ENCODE measurements at regions not wholly inside any gene's neighbourhood (a gene's known extent, or its start where the extent isn't known, plus 50 kb on each side); places are given as distances from the start of the nearest gene placed in this dataset.
A peak's percentile ranks its signal among the peaks of the same experiment; 100 is the strongest.

DNA sequence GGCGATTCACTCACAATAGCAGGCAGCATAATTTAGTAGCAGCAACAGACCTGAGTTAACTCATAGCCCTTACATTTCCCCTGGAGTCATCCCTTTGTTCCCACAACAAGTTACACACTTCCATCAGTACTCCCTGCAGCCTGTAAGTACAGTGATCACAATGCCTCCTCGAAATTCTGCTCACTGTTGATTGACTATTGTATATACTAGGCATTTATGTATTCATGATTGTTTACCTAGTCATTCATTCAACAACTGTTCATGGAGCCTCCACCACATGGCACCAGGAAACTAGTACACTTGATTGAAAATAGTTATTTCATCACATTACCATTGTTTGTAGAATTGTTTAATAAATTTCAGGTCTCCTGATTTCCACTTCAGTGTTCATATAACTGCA lies 71.4 kb upstream of the P3H2 start:
- H3K36me3 ChIP-seq (ENCODE audit: control insufficient read depth, insufficient read depth, low read length): no peaks in the 10 kb centered on the region
- H3K4me3 ChIP-seq (ENCODE audit: low read length): no peak overlapping the region
- no peak for DNase-seq
- H3K27me3 ChIP-seq (ENCODE audit: control insufficient read depth, insufficient read depth, low read length, poor library complexity, severe bottlenecking): no peaks in the 10 kb centered on the region
- H3K4me1 ChIP-seq (ENCODE audit: control insufficient read depth, insufficient read depth, low read length): no peaks in the 10 kb centered on the region
- H3K4me1 Mint-ChIP-seq: peaks cover 16% of the 10 kb centered on the region
- no peaks in the 10 kb centered on the region for H3K27me3 Mint-ChIP-seq (ENCODE audit: insufficient read depth)
- H3K4me3 Mint-ChIP-seq: no peak overlapping the region
- WGBS, 2 experiments (ENCODE audit: insufficient coverage in 1 of 2, insufficient read length in 1 of 2): 95 to 100% methylated on average over 1 to 2 of the region's 2 CpGs
- no peaks in the 10 kb centered on the region for H3K9me3 Mint-ChIP-seq
- no peaks in the 10 kb centered on the region for H3K36me3 Mint-ChIP-seq (ENCODE audit: low read depth)
- TF ChIP-seq, protein P1, sequence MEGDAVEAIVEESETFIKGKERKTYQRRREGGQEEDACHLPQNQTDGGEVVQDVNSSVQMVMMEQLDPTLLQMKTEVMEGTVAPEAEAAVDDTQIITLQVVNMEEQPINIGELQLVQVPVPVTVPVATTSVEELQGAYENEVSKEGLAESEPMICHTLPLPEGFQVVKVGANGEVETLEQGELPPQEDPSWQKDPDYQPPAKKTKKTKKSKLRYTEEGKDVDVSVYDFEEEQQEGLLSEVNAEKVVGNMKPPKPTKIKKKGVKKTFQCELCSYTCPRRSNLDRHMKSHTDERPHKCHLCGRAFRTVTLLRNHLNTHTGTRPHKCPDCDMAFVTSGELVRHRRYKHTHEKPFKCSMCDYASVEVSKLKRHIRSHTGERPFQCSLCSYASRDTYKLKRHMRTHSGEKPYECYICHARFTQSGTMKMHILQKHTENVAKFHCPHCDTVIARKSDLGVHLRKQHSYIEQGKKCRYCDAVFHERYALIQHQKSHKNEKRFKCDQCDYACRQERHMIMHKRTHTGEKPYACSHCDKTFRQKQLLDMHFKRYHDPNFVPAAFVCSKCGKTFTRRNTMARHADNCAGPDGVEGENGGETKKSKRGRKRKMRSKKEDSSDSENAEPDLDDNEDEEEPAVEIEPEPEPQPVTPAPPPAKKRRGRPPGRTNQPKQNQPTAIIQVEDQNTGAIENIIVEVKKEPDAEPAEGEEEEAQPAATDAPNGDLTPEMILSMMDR (conservative IDR thresholded peaks at IDR 0.05): no peak
- no peak overlapping the region for H3K9ac ChIP-seq (ENCODE audit: extremely low read depth, low read length, poor library complexity, severe bottlenecking)
- no peak overlapping the region for H3K27ac ChIP-seq (ENCODE audit: low read depth, low read length)
- no peak overlapping the region for H3K27ac Mint-ChIP-seq
- H3K9me3 ChIP-seq (ENCODE audit: control insufficient read depth, low read length): no peaks in the 10 kb centered on the region

DNA sequence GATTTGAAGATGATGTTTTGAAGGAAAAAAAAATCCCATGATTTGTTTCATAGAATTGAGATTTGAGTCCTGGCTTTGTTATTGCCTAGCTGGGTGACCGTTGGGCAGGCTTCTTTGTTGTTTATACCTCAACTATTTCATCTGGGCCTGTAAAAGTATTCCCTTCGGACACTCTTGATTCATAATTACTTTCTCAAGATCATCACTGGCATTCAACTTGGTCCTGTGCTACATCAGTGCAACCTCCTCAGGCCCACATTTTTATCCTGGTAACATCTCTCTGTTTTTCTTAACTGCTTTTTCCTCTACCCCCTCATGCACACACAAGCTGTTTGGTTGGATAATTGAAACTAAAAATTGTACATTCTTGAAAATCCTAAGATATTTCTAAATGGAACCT lies 67.5 kb upstream of the P3H2 start:
- no peaks in the 10 kb centered on the region for H3K9me3 ChIP-seq (ENCODE audit: control insufficient read depth, low read length)
- H3K4me3 ChIP-seq (ENCODE audit: low read length): no peak overlapping the region
- no peaks in the 10 kb centered on the region for H3K36me3 Mint-ChIP-seq (ENCODE audit: low read depth)
- H3K27me3 Mint-ChIP-seq (ENCODE audit: insufficient read depth): no peaks in the 10 kb centered on the region
- no peaks in the 10 kb centered on the region for H3K27me3 ChIP-seq (ENCODE audit: control insufficient read depth, insufficient read depth, low read length, poor library complexity, severe bottlenecking)
- H3K9me3 Mint-ChIP-seq: no peaks in the 10 kb centered on the region
- peaks cover 2% of the 10 kb centered on the region for H3K4me1 ChIP-seq (ENCODE audit: control insufficient read depth, insufficient read depth, low read length)
- H3K4me1 Mint-ChIP-seq: peaks cover 8% of the 10 kb centered on the region
- no peak overlapping the region for H3K9ac ChIP-seq (ENCODE audit: extremely low read depth, low read length, poor library complexity, severe bottlenecking)
- H3K27ac Mint-ChIP-seq: no peak overlapping the region
- no peak overlapping the region for H3K27ac ChIP-seq (ENCODE audit: low read depth, low read length)
- H3K36me3 ChIP-seq (ENCODE audit: control insufficient read depth, insufficient read depth, low read length): no peaks in the 10 kb centered on the region
- TF ChIP-seq, protein P1 (conservative IDR thresholded peaks at IDR 0.05): no peak
- DNase-seq: no peak
- H3K4me3 Mint-ChIP-seq: no peak overlapping the region
- WGBS, 2 experiments (ENCODE audit: insufficient coverage in 1 of 2, insufficient read length in 1 of 2): 78 to 88% methylated on average over 2 of the region's 2 CpGs

DNA sequence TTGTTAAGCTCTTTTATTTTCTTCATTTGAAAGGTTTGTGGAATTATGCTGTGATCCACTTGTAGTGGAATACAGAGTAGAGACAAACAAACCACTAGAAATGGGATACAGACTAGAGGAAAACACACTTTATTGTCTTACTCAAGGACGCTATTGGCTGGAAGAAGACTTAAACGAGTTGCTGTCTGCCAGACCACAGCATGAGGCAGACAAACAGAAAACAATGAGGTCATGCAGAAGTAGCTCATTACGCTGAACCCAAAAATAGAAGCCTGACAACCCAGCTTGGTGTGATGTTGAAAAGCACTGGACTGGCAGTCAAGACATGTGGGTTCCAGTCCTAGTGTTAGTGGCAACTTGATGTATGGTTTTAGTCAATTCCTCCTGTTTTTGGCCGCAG lies 62.4 kb upstream of the P3H2 start:
- Histone ChIP-seq H3K4me1 (ENCODE audit: control insufficient read depth, insufficient read depth, low read length) (peaks cover 10% of the 10 kb centered on the region), H3K27me3 (ENCODE audit: control insufficient read depth, insufficient read depth, low read length, poor library complexity, severe bottlenecking) (no peaks in the 10 kb centered on the region), H3K27ac (ENCODE audit: low read depth, low read length) (no peak overlapping the region), H3K4me3 (ENCODE audit: low read length) (no peak overlapping the region), H3K9me3 (ENCODE audit: control insufficient read depth, low read length) (peaks cover 5% of the 10 kb centered on the region), H3K9ac (ENCODE audit: extremely low read depth, low read length, poor library complexity, severe bottlenecking) (no peak overlapping the region), H3K36me3 (ENCODE audit: control insufficient read depth, insufficient read depth, low read length) (peaks cover 10% of the 10 kb centered on the region)
- 29 to 71% methylated on average over 2 to 4 of the region's 4 CpGs for WGBS, 2 experiments (ENCODE audit: insufficient coverage in 1 of 2, insufficient read length in 1 of 2)
- TF ChIP-seq, protein P1 (conservative IDR thresholded peaks at IDR 0.05): no peak
- no peak overlapping the region for H3K4me3 Mint-ChIP-seq
- no peaks in the 10 kb centered on the region for H3K36me3 Mint-ChIP-seq (ENCODE audit: low read depth)
- DNase-seq: no peak
- peaks cover 12% of the 10 kb centered on the region for H3K4me1 Mint-ChIP-seq
- no peaks in the 10 kb centered on the region for H3K27me3 Mint-ChIP-seq (ENCODE audit: insufficient read depth)
- no peaks in the 10 kb centered on the region for H3K9me3 Mint-ChIP-seq
- peak overlapping the region; percentile 36 for H3K27ac Mint-ChIP-seq
